H1 (cell line): ENCODE measurements at regions not wholly inside any gene's neighbourhood (a gene's known extent, or its start where the extent isn't known, plus 50 kb on each side); places are given as distances from the start of the nearest gene placed in this dataset.
"Not testable (repeated sequence)": the region's sequence is repeated elsewhere in the genome, so short reads cannot be mapped to it uniquely, and the experiment has no call there.

Experiments used
- CTCF ChIA-PET: fragments of 300-600 bp; sonication (Branson Sonifier 250); formaldehyde crosslinking; loops from one replicate; lab custom pipeline; 2021; ENCODE audit not compliant: partially characterized antibody; lab: Charles Lee
- POLR2A ChIA-PET: fragments of 300-600 bp; sonication (Branson Sonifier 250); formaldehyde crosslinking; loops from one replicate; lab custom pipeline; 2021; ENCODE audit warnings: inconsistent platforms; ENCODE audit not compliant: partially characterized antibody; lab: Charles Lee
- DNase-seq, 2 experiments: peaks; one replicate each; pipeline versions ENCODE4 v3.0.0 to v3.0.0-alpha.2; 2010 to 2022; ENCODE audit warnings: low spot score in 2 of 2, low read depth in 1 of 2, mixed read lengths in 1 of 2
- FAIRE-seq: peaks from 2 replicates; lab custom pipeline; 2011; peaks lifted over from hg19 to GRCh38; lab: Jason Lieb, UNC
- H2AFZ ChIP-seq: 2 replicates; pipeline ENCODE4 v1.8.1; 2012; ENCODE audit warnings: low read length, inconsistent platforms
- H2AK5ac ChIP-seq: 2 replicates; pipeline ENCODE4 v1.6.1; 2013; ENCODE audit warnings: low read depth, low read length
- H2BK120ac ChIP-seq: replicated peaks from 2 replicates; pipeline ENCODE3; 2013; ENCODE audit warnings: low read depth, low read length, inconsistent platforms
- H2BK12ac ChIP-seq: 2 replicates; pipeline ENCODE4 v1.6.1; 2013; ENCODE audit warnings: low read depth, low read length
- H2BK15ac ChIP-seq: 2 replicates; pipeline ENCODE4 v1.6.1; 2013; ENCODE audit warnings: low read length
- H2BK20ac ChIP-seq: 2 replicates; pipeline ENCODE4 v1.6.1; 2013; ENCODE audit warnings: low read length
- H2BK5ac ChIP-seq: 2 replicates; pipeline ENCODE4 v1.6.1; 2013; ENCODE audit warnings: low read depth, low read length
- H3K14ac ChIP-seq: 2 replicates; pipeline ENCODE4 v1.6.1; 2013; ENCODE audit warnings: inconsistent platforms; ENCODE audit not compliant: insufficient read length
- H3K18ac ChIP-seq: 2 replicates; pipeline ENCODE4 v1.6.1; 2013; ENCODE audit warnings: low read length; ENCODE audit errors: extremely low read depth
- H3K23ac ChIP-seq: 2 replicates; pipeline ENCODE4 v1.6.1; 2013; ENCODE audit warnings: inconsistent platforms; ENCODE audit not compliant: insufficient read length
- H3K23me2 ChIP-seq: 2 replicates; pipeline ENCODE4 v1.6.1; 2013; ENCODE audit warnings: low read depth, low read length
- H3K27ac ChIP-seq: 2 replicates; pipeline ENCODE4 v1.6.1; 2011; ENCODE audit warnings: low read depth, low read length, inconsistent platforms
- H3K27me3 ChIP-seq, 4 experiments: replicated peaks in 1 of 4; 1 replicate in 1 of 4; 2 replicates in 3 of 4; pipeline versions ENCODE4 v1.6.1 to v1.8.1; 2011 to 2013; ENCODE audit warnings: low read length in 3 of 4, mild to moderate bottlenecking in 3 of 4, inconsistent platforms in 2 of 4, mixed read lengths in 2 of 4, moderate library complexity in 1 of 4; ENCODE audit not compliant: control insufficient read depth in 3 of 4, insufficient read depth in 3 of 4; ENCODE audit errors: extremely low read depth in 1 of 4
- H3K36me3 ChIP-seq, 4 experiments: 2 replicates each; pipeline versions ENCODE4 v1.6.1 to v1.8.1; 2011 to 2013; ENCODE audit warnings: mild to moderate bottlenecking in 4 of 4, low read length in 3 of 4, moderate library complexity in 2 of 4, control low read depth in 1 of 4, inconsistent platforms in 1 of 4; ENCODE audit not compliant: insufficient read depth in 4 of 4, control insufficient read depth in 2 of 4
- H3K4ac ChIP-seq: replicated peaks from 2 replicates; pipeline ENCODE3; 2013; ENCODE audit warnings: low read length, low read depth, mixed read lengths, inconsistent platforms; ENCODE audit not compliant: insufficient read length
- H3K4me1 ChIP-seq, 4 experiments: replicated peaks in 1 of 4; 1 replicate in 1 of 4; 2 replicates in 3 of 4; pipeline versions ENCODE4 v1.6.1 to v1.8.1; 2011 to 2013; ENCODE audit warnings: low read length in 3 of 4, inconsistent platforms in 2 of 4, mixed read lengths in 1 of 4; ENCODE audit not compliant: insufficient read depth in 4 of 4, control insufficient read depth in 3 of 4
- H3K4me2 ChIP-seq, 2 experiments: 2 replicates each; pipeline versions ENCODE4 v1.6.1 to v1.8.1; 2011 to 2013; ENCODE audit warnings: low read depth in 2 of 2, low read length in 2 of 2, control low read depth in 1 of 2, inconsistent platforms in 1 of 2, mild to moderate bottlenecking in 1 of 2; ENCODE audit not compliant: insufficient read depth in 1 of 2
- H3K4me3 ChIP-seq, 4 experiments: fragments of 200-600, 300-600 bp in 1 of 4; sonication (generic), shearing (Covaris generic), sonication (Bioruptor Twin) in 1 of 4; 2 replicates each; pipeline versions ENCODE4 v1.5.1 to v1.8.1; 2011 to 2016; ENCODE audit warnings: low read length in 4 of 4, low read depth in 3 of 4, control low read depth in 2 of 4, inconsistent platforms in 2 of 4, mild to moderate bottlenecking in 2 of 4, mixed read lengths in 1 of 4, moderate library complexity in 1 of 4; ENCODE audit not compliant: insufficient read depth in 2 of 4; ENCODE audit errors: extremely low read depth in 1 of 4
- H3K56ac ChIP-seq: replicated peaks from 2 replicates; pipeline ENCODE3; 2013; ENCODE audit warnings: low read depth, mild to moderate bottlenecking, mixed read lengths, low read length, inconsistent platforms; ENCODE audit not compliant: insufficient read length
- H3K79me1 ChIP-seq: 2 replicates; pipeline ENCODE4 v1.6.1; 2013; ENCODE audit warnings: low read depth, low read length, control low read depth
- H3K79me2 ChIP-seq, 2 experiments: 2 replicates each; pipeline versions ENCODE4 v1.6.1 to v1.8.1; 2012 to 2013; ENCODE audit warnings: low read length in 2 of 2, mild to moderate bottlenecking in 2 of 2, inconsistent platforms in 1 of 2; ENCODE audit not compliant: insufficient read depth in 2 of 2, control insufficient read depth in 1 of 2
- H3K9ac ChIP-seq, 4 experiments: replicated peaks in 1 of 4; 1 replicate in 1 of 4; 2 replicates in 3 of 4; pipeline versions ENCODE4 v1.6.1 to v1.8.1; 2011 to 2013; ENCODE audit warnings: low read depth in 3 of 4, low read length in 3 of 4, control low read depth in 2 of 4, mild to moderate bottlenecking in 2 of 4, moderate library complexity in 2 of 4, inconsistent platforms in 1 of 4; ENCODE audit errors: extremely low read depth in 1 of 4
- H3K9me3 ChIP-seq, 2 experiments: 2 replicates each; pipeline versions ENCODE4 v1.6.1 to v1.8.1; 2012 to 2013; ENCODE audit warnings: mild to moderate bottlenecking in 2 of 2, moderate library complexity in 2 of 2, control low read depth in 1 of 2, inconsistent platforms in 1 of 2, low read depth in 1 of 2, low read length in 1 of 2, mixed read lengths in 1 of 2; ENCODE audit not compliant: insufficient read depth in 2 of 2
- H4K20me1 ChIP-seq, 2 experiments: replicated peaks in 1 of 2; 2 replicates each; pipeline versions ENCODE3 to v1.8.1; 2011 to 2013; ENCODE audit warnings: inconsistent platforms in 2 of 2, low read length in 2 of 2, mild to moderate bottlenecking in 1 of 2; ENCODE audit not compliant: insufficient read depth in 2 of 2, control insufficient read depth in 1 of 2
- H4K5ac ChIP-seq: 2 replicates; pipeline ENCODE4 v1.6.1; 2013; ENCODE audit warnings: low read length, low read depth, mixed read lengths, inconsistent platforms; ENCODE audit not compliant: insufficient read length
- H4K8ac ChIP-seq: 2 replicates; pipeline ENCODE4 v1.8.0; 2013; ENCODE audit warnings: mild to moderate bottlenecking, moderate library complexity, low read length, inconsistent platforms; ENCODE audit not compliant: insufficient read depth; ENCODE audit errors: extremely low read depth
- H4K91ac ChIP-seq: replicated peaks from 2 replicates; pipeline ENCODE3; 2013; ENCODE audit warnings: low read length, mixed read lengths, inconsistent platforms; ENCODE audit not compliant: insufficient read length
- WGBS, 2 experiments: shearing (Covaris generic) in 1 of 2; methylation state at CpG; one replicate each; pipeline versions ENCODE4 v1.1.6 to v1.1.7; 2013 to 2015; ENCODE audit warnings: low lambda C conversion rate in 2 of 2, mixed read lengths in 2 of 2, inconsistent platforms in 1 of 2, low coverage in 1 of 2, missing lambda C conversion rate in 1 of 2; ENCODE audit not compliant: insufficient replicate concordance in 2 of 2, insufficient coverage in 1 of 2, insufficient read length in 1 of 2; ENCODE audit errors: extremely low coverage in 1 of 2, missing lambda C conversion rate in 1 of 2; 5-methylcytosine and 5-hydroxymethylcytosine counted together

GRCh38 chr2:89198026-89198425, 506.6 kb downstream of the RPIA start:
- H3K9ac ChIP-seq, H3K23me2 ChIP-seq, H4K8ac ChIP-seq, H3K4me2 ChIP-seq, H3K23ac ChIP-seq, H3K79me1 ChIP-seq, H3K9me3 ChIP-seq, H4K5ac ChIP-seq, H2BK15ac ChIP-seq, H2BK12ac ChIP-seq, POLR2A ChIA-PET, H3K27ac ChIP-seq, CTCF ChIA-PET, H3K4me3 ChIP-seq, H3K4me1 ChIP-seq, H3K14ac ChIP-seq, H2AFZ ChIP-seq, FAIRE-seq, DNase-seq, H2BK5ac ChIP-seq, H3K4ac ChIP-seq, H3K27me3 ChIP-seq, H3K18ac ChIP-seq, H3K79me2 ChIP-seq, H4K91ac ChIP-seq, H2AK5ac ChIP-seq, H4K20me1 ChIP-seq, H3K56ac ChIP-seq, H3K36me3 ChIP-seq, H2BK120ac ChIP-seq, H2BK20ac ChIP-seq: not testable (repeated sequence)
- WGBS, 2 experiments = 83% methylated on average over 5 of the region's 7 CpGs; no CpG with 5 or more reads in 1 of the 2 experiments

DNA sequence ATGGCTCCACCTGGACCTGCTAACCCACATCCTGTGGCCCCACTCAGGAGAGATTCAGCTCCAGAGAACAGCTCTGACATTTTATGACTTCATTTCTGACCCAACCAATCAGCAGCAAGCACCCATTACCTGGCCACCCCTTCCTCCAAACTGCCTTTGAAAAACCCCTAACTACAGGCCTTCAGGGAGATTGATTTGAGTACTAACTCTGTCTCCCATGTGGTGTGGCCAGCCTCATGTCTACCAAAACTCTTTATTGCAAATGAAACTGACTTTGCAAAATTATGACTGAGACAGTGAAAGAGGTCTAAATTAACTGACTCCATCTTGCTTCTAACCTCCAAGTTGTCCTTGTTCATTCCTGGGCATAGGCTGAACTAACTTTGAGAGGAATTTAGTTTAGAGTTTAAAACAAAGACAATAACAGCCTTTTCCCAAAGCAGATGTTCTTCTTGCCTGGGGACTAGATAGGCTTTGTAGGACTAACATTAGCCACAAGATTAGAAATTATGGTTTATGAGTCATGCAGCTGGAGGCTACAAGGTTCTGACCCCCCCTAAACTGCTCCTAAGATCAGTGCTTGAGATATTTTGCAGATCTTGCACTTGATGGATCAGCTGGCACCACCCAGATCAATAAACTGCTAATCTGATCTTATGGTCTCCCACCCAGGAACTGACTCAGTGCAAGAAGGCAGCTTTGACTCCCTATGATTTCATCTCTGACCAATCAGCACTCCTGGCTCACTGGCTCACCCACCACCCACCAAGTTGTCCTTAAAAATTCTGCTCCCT, 508.2 kb downstream of the RPIA start:
- H3K27ac ChIP-seq, POLR2A ChIA-PET, H3K18ac ChIP-seq, H4K8ac ChIP-seq, H3K14ac ChIP-seq, H3K27me3 ChIP-seq, H2AFZ ChIP-seq, CTCF ChIA-PET, H3K9me3 ChIP-seq, H4K5ac ChIP-seq, FAIRE-seq, H3K79me2 ChIP-seq, H2BK15ac ChIP-seq, H2BK5ac ChIP-seq, H3K4ac ChIP-seq, H2BK12ac ChIP-seq, H4K20me1 ChIP-seq, H3K4me1 ChIP-seq, H2AK5ac ChIP-seq, H3K23ac ChIP-seq, H2BK120ac ChIP-seq, H3K79me1 ChIP-seq, H2BK20ac ChIP-seq, DNase-seq, H3K23me2 ChIP-seq, H3K56ac ChIP-seq, H4K91ac ChIP-seq, H3K4me3 ChIP-seq, H3K4me2 ChIP-seq, H3K36me3 ChIP-seq, H3K9ac ChIP-seq: not testable (repeated sequence)
